H9 (cell line): ENCODE measurements at regions not wholly inside any gene's neighbourhood (a gene's known extent, or its start where the extent isn't known, plus 50 kb on each side); places are given as distances from the start of the nearest gene placed in this dataset.
A peak's percentile ranks its signal among the peaks of the same experiment; 100 is the strongest.

Source experiments
- DNase-seq: peaks from one replicate; pipeline ENCODE4 v3.0.0-alpha.2; 2017
- H2AFZ ChIP-seq: one replicate; pipeline ENCODE4 v1.6.1; 2013; ENCODE audit warnings: mild to moderate bottlenecking, low read length, control low read depth, moderate library complexity
- H2AK5ac ChIP-seq: 2 replicates; pipeline ENCODE4 v1.6.1; 2013; ENCODE audit warnings: low read length, control low read depth, mixed read lengths; ENCODE audit not compliant: insufficient read length
- H2BK120ac ChIP-seq: one replicate; pipeline ENCODE4 v1.6.1; 2013; ENCODE audit warnings: low read depth, mild to moderate bottlenecking, low read length, control low read depth, inconsistent platforms; ENCODE audit not compliant: poor library complexity, severe bottlenecking
- H2BK12ac ChIP-seq: 2 replicates; pipeline ENCODE4 v1.6.1; 2013; ENCODE audit warnings: low read length, control low read depth, mixed read lengths, low read depth; ENCODE audit not compliant: insufficient read length
- H2BK15ac ChIP-seq: 2 replicates; pipeline ENCODE4 v1.6.1; 2013; ENCODE audit warnings: low read depth, low read length, control low read depth
- H2BK20ac ChIP-seq: one replicate; pipeline ENCODE4 v1.6.1; 2013; ENCODE audit warnings: low read depth, mild to moderate bottlenecking, low read length, control low read depth, inconsistent platforms; ENCODE audit not compliant: poor library complexity, severe bottlenecking
- H2BK5ac ChIP-seq: 2 replicates; pipeline ENCODE4 v1.6.1; 2013; ENCODE audit warnings: low read length, control low read depth, mixed read lengths; ENCODE audit not compliant: insufficient read length
- H3K14ac ChIP-seq: 2 replicates; pipeline ENCODE4 v1.6.1; 2013; ENCODE audit warnings: low read length, control low read depth; ENCODE audit not compliant: insufficient read depth
- H3K18ac ChIP-seq: 2 replicates; pipeline ENCODE4 v1.6.1; 2013; ENCODE audit warnings: low read depth, mild to moderate bottlenecking, mixed read lengths, low read length, control low read depth; ENCODE audit not compliant: insufficient read length
- H3K23ac ChIP-seq: 2 replicates; pipeline ENCODE4 v1.6.1; 2013; ENCODE audit warnings: low read length, control low read depth, mixed read lengths, low read depth; ENCODE audit not compliant: insufficient read length
- H3K23me2 ChIP-seq: 2 replicates; pipeline ENCODE4 v1.6.1; 2013; ENCODE audit warnings: low read depth, mild to moderate bottlenecking, mixed read lengths, low read length, control low read depth; ENCODE audit not compliant: insufficient read length, poor library complexity, severe bottlenecking
- H3K27ac ChIP-seq: 2 replicates; pipeline ENCODE4 v1.5.1; 2013; ENCODE audit warnings: low read length, control low read depth, mixed read lengths, low read depth; ENCODE audit not compliant: insufficient read length
- H3K27me3 ChIP-seq: 2 replicates; pipeline ENCODE4 v1.6.1; 2013; ENCODE audit warnings: low read length, control low read depth, inconsistent platforms; ENCODE audit not compliant: insufficient read depth
- H3K4ac ChIP-seq: 2 replicates; pipeline ENCODE4 v1.6.1; 2013; ENCODE audit warnings: low read depth, mild to moderate bottlenecking, control low read depth, inconsistent platforms, low read length, moderate library complexity
- H3K4me1 ChIP-seq: 2 replicates; pipeline ENCODE4 v1.6.1; 2013; ENCODE audit warnings: low read length, control low read depth, inconsistent platforms; ENCODE audit not compliant: insufficient read depth
- H3K4me2 ChIP-seq: 2 replicates; pipeline ENCODE4 v1.6.1; 2013; ENCODE audit warnings: low read length, control low read depth, mixed read lengths; ENCODE audit not compliant: insufficient read length, insufficient read depth
- H3K56ac ChIP-seq: 2 replicates; pipeline ENCODE4 v1.6.1; 2013; ENCODE audit warnings: low read depth, mild to moderate bottlenecking, mixed read lengths, low read length, control low read depth; ENCODE audit not compliant: insufficient read length
- H3K79me1 ChIP-seq: 2 replicates; pipeline ENCODE4 v1.6.1; 2013; ENCODE audit warnings: low read depth, mild to moderate bottlenecking, moderate library complexity, low read length, control low read depth, inconsistent platforms; ENCODE audit not compliant: insufficient read depth, poor library complexity, severe bottlenecking
- H3K79me2 ChIP-seq: 2 replicates; pipeline ENCODE4 v1.6.1; 2013; ENCODE audit warnings: low read length, control low read depth, inconsistent platforms; ENCODE audit not compliant: insufficient read depth
- H3K9ac ChIP-seq: 2 replicates; pipeline ENCODE4 v1.6.1; 2013; ENCODE audit warnings: low read length, control low read depth, mixed read lengths; ENCODE audit not compliant: insufficient read length; ENCODE audit errors: extremely low read depth
- H3K9me3 ChIP-seq: one replicate; pipeline ENCODE4 v1.6.1; 2013; ENCODE audit warnings: low read depth, low read length, inconsistent platforms; ENCODE audit not compliant: control insufficient read depth
- H3T11ph ChIP-seq: one replicate; pipeline ENCODE4 v1.6.1; 2013; ENCODE audit warnings: mild to moderate bottlenecking, low read length, control low read depth, inconsistent platforms
- H4K20me1 ChIP-seq: one replicate; pipeline ENCODE4 v1.6.1; 2013; ENCODE audit not compliant: control insufficient read depth, insufficient read length, insufficient read depth
- H4K5ac ChIP-seq: 2 replicates; pipeline ENCODE4 v1.6.1; 2013; ENCODE audit warnings: low read depth, mild to moderate bottlenecking, mixed read lengths, low read length, control low read depth; ENCODE audit not compliant: insufficient read length
- H4K8ac ChIP-seq: replicated peaks from 2 replicates; pipeline ENCODE4 v1.6.1; 2013; ENCODE audit warnings: low read length, control low read depth, mixed read lengths, low read depth; ENCODE audit not compliant: insufficient read length
- H4K91ac ChIP-seq: 2 replicates; pipeline ENCODE4 v1.6.1; 2013; ENCODE audit warnings: low read depth, mild to moderate bottlenecking, moderate library complexity, mixed read lengths, low read length, control low read depth; ENCODE audit not compliant: insufficient read length
- H3K27ac Mint-ChIP-seq, 3 experiments: 2 replicates in 2 of 3; 3 replicates in 1 of 3; pipeline ENCODE4 v1.8.0; 2020 to 2021; ENCODE audit warnings: mixed read lengths in 3 of 3, mild to moderate bottlenecking in 1 of 3, moderate library complexity in 1 of 3
- H3K27me3 Mint-ChIP-seq: 2 replicates; pipeline ENCODE4 v1.8.0; 2021; ENCODE audit warnings: low read depth, mild to moderate bottlenecking, moderate library complexity, mixed read lengths
- H3K36me3 Mint-ChIP-seq, 3 experiments: 2 replicates in 2 of 3; 3 replicates in 1 of 3; pipeline ENCODE4 v1.8.0; 2020 to 2021; ENCODE audit warnings: low read depth in 3 of 3, mixed read lengths in 3 of 3; ENCODE audit not compliant: insufficient read depth in 1 of 3
- H3K4me1 Mint-ChIP-seq, 2 experiments: 2 replicates each; pipeline ENCODE4 v1.8.0; 2020; ENCODE audit warnings: mixed read lengths in 2 of 2
- H3K4me3 Mint-ChIP-seq, 2 experiments: 2 replicates in 1 of 2; 3 replicates in 1 of 2; pipeline ENCODE4 v1.8.0; 2020 to 2021; ENCODE audit warnings: mild to moderate bottlenecking in 2 of 2, mixed read lengths in 2 of 2, moderate library complexity in 1 of 2
- H3K9me3 Mint-ChIP-seq, 2 experiments: 2 replicates in 1 of 2; 3 replicates in 1 of 2; pipeline ENCODE4 v1.8.0; 2020; ENCODE audit warnings: mild to moderate bottlenecking in 2 of 2, mixed read lengths in 2 of 2, moderate library complexity in 1 of 2
- CTCF ChIP-seq: fragments of 200-600 bp; sonication (generic); conservative IDR thresholded peaks from 3 replicates; pipeline ENCODE4 v1.8.0; 2021; ENCODE audit warnings: antibody characterized with exemption, mild to moderate bottlenecking
- WGBS: extraction: QIAGEN DNeasy Blood & Tissue Kit; methylation state at CpG from one replicate; pipeline ENCODE4 v1.1.7; 2013; ENCODE audit warnings: missing lambda C conversion rate, low lambda C conversion rate, mixed read lengths; ENCODE audit not compliant: insufficient read length; ENCODE audit errors: extremely low coverage; 5-methylcytosine and 5-hydroxymethylcytosine counted together

- no peaks in the 10 kb centered on the region for H3K23me2 ChIP-seq
- H2AK5ac ChIP-seq, result no peak overlapping the region
- no peaks in the 10 kb centered on the region for H4K20me1 ChIP-seq
- DNase-seq, result no peak
- Mint-ChIP-seq H3K9me3 (no peaks in the 10 kb centered on the region), H3K4me3 (no peak overlapping the region), H3K27ac (peak overlapping the region in 2 of 3 experiments; percentile 32 to 61; a peak in 2 of 7 replicates), H3K4me1 (peaks cover 18 to 32% of the 10 kb centered on the region in 2 experiments), H3K27me3 (no peaks in the 10 kb centered on the region), H3K36me3 (peaks cover 30 to 51% (median 46%) of the 10 kb centered on the region in 3 experiments)
- no peaks in the 10 kb centered on the region for H3K9me3 ChIP-seq
- H2BK120ac ChIP-seq, result no peak overlapping the region
- no peak overlapping the region for H3T11ph ChIP-seq
- peaks cover 3% of the 10 kb centered on the region for H3K4me1 ChIP-seq
- no peak overlapping the region for H3K23ac ChIP-seq
- no peak overlapping the region for H2BK15ac ChIP-seq
- H3K56ac ChIP-seq, result no peak overlapping the region
- H3K9ac ChIP-seq, result no peak overlapping the region
- peaks cover 5% of the 10 kb centered on the region for H3K79me1 ChIP-seq
- no peak overlapping the region for H4K8ac ChIP-seq
- no peaks in the 10 kb centered on the region for H3K79me2 ChIP-seq
- no peaks in the 10 kb centered on the region for H3K27me3 ChIP-seq
- H3K18ac ChIP-seq, result no peak overlapping the region
- H2BK12ac ChIP-seq, result no peak overlapping the region
- WGBS, result no CpG with 5 or more reads among the region's 5 CpGs
- H3K4ac ChIP-seq, result no peak overlapping the region
- TF ChIP-seq CTCF, result no peak
- H3K4me2 ChIP-seq, result no peak overlapping the region
- H3K27ac ChIP-seq, result no peak overlapping the region
- no peak overlapping the region for H4K5ac ChIP-seq
- H2AFZ ChIP-seq, result no peak overlapping the region
- no peak overlapping the region for H2BK20ac ChIP-seq
- no peak overlapping the region for H2BK5ac ChIP-seq
- no peak overlapping the region for H3K14ac ChIP-seq
- no peak overlapping the region for H4K91ac ChIP-seq
Observed at GRCh38 chr6:37119387-37119886, 50.5 kb upstream of the PIM1 start.
